ENCODE measurements at regions not wholly inside any gene's neighbourhood (a gene's known extent, or its start where the extent isn't known, plus 50 kb on each side); places are given as distances from the start of the nearest gene placed in this dataset.

GRCh38 chr7:13169356-13169755, 481.9 kb downstream of the ARL4A start:
- Histone ChIP-seq H3K4me1 (ENCODE audit: control insufficient read depth in 1 of 2, insufficient read depth in 2 of 2, low read length in 2 of 2) (no peaks in the 10 kb centered on the region), H3K4me2 (ENCODE audit: low read length) (no peak overlapping the region), H3K27ac (ENCODE audit: low read depth, low read length) (no peak overlapping the region), H3K9me3 (ENCODE audit: control insufficient read depth in 1 of 2, insufficient read depth in 1 of 2, low read depth in 1 of 2, low read length in 2 of 2) (no peaks in the 10 kb centered on the region), H4K20me1 (ENCODE audit: insufficient read depth) (no peaks in the 10 kb centered on the region), H2AFZ (ENCODE audit: low read depth, low read length, poor library complexity, severe bottlenecking) (no peak overlapping the region), H3K9me2 (ENCODE audit: insufficient read depth) (no peaks in the 10 kb centered on the region), H3K4me3 (replicated peaks in 1 of 2; ENCODE audit: low read depth in 1 of 2, low read length in 2 of 2) (no peak overlapping the region), H3K9ac (ENCODE audit: low read length) (no peak overlapping the region), H3K27me3 (ENCODE audit: insufficient read depth, low read length) (no peaks in the 10 kb centered on the region), H3K79me2 (ENCODE audit: insufficient read depth, low read length) (no peaks in the 10 kb centered on the region), H3K36me3 (ENCODE audit: control insufficient read depth in 1 of 2, insufficient read depth in 2 of 2, low read length in 2 of 2) (no peaks in the 10 kb centered on the region)
- ChIA-PET POLR2A (no interaction called here), RAD21 (ENCODE audit: low non-redundant PET in 1 of 2, low total read pairs in 2 of 2, uncharacterized antibody in 2 of 2, unreplicated experiment in 2 of 2) (no interaction called here), CTCF (no interaction called here)
- no peak for TF ChIP-seq EGR1 (IDR thresholded peaks at IDR 0.05; ENCODE audit: low read depth)
- ATAC-seq (no peak), DNase-seq (ENCODE audit: low read depth, low spot score) (no peak)
- intact Hi-C loops (cut with micrococcal nuclease) = no loop called here
- BruUV-seq (replicated peaks) = no TSS peak

DNA sequence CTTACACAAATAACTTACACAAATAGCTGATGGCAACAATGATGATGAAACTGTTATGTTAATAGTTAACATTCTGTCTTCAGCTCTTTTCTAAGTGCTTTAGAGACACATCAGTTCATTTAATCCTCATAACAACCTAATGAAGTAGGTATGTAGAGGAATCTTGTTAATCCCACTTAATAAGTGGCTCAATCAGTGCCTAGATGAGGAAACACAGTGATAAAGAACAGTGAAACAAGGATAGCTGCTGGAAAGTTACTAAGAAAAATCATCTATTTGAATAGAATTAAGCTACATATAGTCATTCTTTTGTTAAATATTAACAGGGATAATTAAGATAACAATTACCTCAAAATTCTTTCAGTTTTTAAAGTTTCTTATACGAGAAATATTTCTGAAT, 487.6 kb downstream of the ARL4A start:
- TF ChIP-seq SP1 (IDR thresholded peaks at IDR 0.05; ENCODE audit: low read depth) (no peak), ZNF274 (IDR thresholded peaks at IDR 0.05; ENCODE audit: low read depth, low read length) (no peak), EZH2 (IDR thresholded peaks at IDR 0.05) (no peak), CEBPB (IDR thresholded peaks at IDR 0.05; ENCODE audit: low read depth) (no peak), ZFX (IDR thresholded peaks at IDR 0.05) (no peak), POLR2AphosphoS5 (IDR thresholded peaks at IDR 0.05; ENCODE audit: low read depth, low read length) (no peak), JUND (IDR thresholded peaks at IDR 0.05) (no peak), YY1 (IDR thresholded peaks at IDR 0.05; ENCODE audit: extremely low read depth, insufficient replicate concordance, low read depth, low read length) (no peak), EZH2phosphoT487 (IDR thresholded peaks at IDR 0.05; ENCODE audit: borderline replicate concordance) (no peak), TCF7L2 (IDR thresholded peaks at IDR 0.05; ENCODE audit: borderline replicate concordance, extremely low read depth, insufficient read depth, insufficient read length) (no peak), CBX3 (IDR thresholded peaks at IDR 0.05; ENCODE audit: low read depth) (no peak), EGR1 (IDR thresholded peaks at IDR 0.05; ENCODE audit: low read depth) (no peak), ATF3 (IDR thresholded peaks at IDR 0.05) (no peak)
- TF ChIP-seq, protein P1, sequence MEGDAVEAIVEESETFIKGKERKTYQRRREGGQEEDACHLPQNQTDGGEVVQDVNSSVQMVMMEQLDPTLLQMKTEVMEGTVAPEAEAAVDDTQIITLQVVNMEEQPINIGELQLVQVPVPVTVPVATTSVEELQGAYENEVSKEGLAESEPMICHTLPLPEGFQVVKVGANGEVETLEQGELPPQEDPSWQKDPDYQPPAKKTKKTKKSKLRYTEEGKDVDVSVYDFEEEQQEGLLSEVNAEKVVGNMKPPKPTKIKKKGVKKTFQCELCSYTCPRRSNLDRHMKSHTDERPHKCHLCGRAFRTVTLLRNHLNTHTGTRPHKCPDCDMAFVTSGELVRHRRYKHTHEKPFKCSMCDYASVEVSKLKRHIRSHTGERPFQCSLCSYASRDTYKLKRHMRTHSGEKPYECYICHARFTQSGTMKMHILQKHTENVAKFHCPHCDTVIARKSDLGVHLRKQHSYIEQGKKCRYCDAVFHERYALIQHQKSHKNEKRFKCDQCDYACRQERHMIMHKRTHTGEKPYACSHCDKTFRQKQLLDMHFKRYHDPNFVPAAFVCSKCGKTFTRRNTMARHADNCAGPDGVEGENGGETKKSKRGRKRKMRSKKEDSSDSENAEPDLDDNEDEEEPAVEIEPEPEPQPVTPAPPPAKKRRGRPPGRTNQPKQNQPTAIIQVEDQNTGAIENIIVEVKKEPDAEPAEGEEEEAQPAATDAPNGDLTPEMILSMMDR (IDR thresholded peaks at IDR 0.05 in 2 of 3, conservative IDR thresholded peaks at IDR 0.05 in 1 of 3; ENCODE audit: borderline replicate concordance in 1 of 3, insufficient read depth in 1 of 3, low read depth in 2 of 3, low read length in 2 of 3) = no peak
- TF ChIP-seq, protein P2, sequence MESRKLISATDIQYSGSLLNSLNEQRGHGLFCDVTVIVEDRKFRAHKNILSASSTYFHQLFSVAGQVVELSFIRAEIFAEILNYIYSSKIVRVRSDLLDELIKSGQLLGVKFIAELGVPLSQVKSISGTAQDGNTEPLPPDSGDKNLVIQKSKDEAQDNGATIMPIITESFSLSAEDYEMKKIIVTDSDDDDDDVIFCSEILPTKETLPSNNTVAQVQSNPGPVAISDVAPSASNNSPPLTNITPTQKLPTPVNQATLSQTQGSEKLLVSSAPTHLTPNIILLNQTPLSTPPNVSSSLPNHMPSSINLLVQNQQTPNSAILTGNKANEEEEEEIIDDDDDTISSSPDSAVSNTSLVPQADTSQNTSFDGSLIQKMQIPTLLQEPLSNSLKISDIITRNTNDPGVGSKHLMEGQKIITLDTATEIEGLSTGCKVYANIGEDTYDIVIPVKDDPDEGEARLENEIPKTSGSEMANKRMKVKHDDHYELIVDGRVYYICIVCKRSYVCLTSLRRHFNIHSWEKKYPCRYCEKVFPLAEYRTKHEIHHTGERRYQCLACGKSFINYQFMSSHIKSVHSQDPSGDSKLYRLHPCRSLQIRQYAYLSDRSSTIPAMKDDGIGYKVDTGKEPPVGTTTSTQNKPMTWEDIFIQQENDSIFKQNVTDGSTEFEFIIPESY (IDR thresholded peaks at IDR 0.05; ENCODE audit: extremely low read depth, insufficient replicate concordance, low read length) = no peak
- no peak overlapping the region for H3K4me2 ChIP-seq (ENCODE audit: low read length)
- DNase-seq (ENCODE audit: low read depth, low spot score) (no peak), ATAC-seq (no peak)
- no peak overlapping the region for H3K27ac ChIP-seq (ENCODE audit: low read depth, low read length)
- intact Hi-C loops (cut with micrococcal nuclease) = loop anchor here (5.0 kb wide), 1 partner anchor 488 kb away; the partner anchor contains the start of gene ARL4A
- no peak overlapping the region for H3K4me3 ChIP-seq (replicated peaks in 1 of 2; ENCODE audit: low read depth in 1 of 2, low read length in 2 of 2)
- RAD21 ChIA-PET (ENCODE audit: low non-redundant PET in 1 of 2, low total read pairs in 2 of 2, uncharacterized antibody in 2 of 2, unreplicated experiment in 2 of 2) = no interaction called here
- no peaks in the 10 kb centered on the region for H3K4me1 ChIP-seq (ENCODE audit: control insufficient read depth in 1 of 2, insufficient read depth in 2 of 2, low read length in 2 of 2)
- no peaks in the 10 kb centered on the region for H3K9me2 ChIP-seq (ENCODE audit: insufficient read depth)
- no TSS peak for BruUV-seq (replicated peaks)
- H3K9ac ChIP-seq (ENCODE audit: low read length) = no peak overlapping the region
- POLR2A ChIA-PET = no interaction called here
- no peaks in the 10 kb centered on the region for H3K79me2 ChIP-seq (ENCODE audit: insufficient read depth, low read length)
- no peak overlapping the region for H2AFZ ChIP-seq (ENCODE audit: low read depth, low read length, poor library complexity, severe bottlenecking)
- H3K9me3 ChIP-seq (ENCODE audit: control insufficient read depth in 1 of 2, insufficient read depth in 1 of 2, low read depth in 1 of 2, low read length in 2 of 2) = no peaks in the 10 kb centered on the region
- H3K27me3 ChIP-seq (ENCODE audit: insufficient read depth, low read length) = no peaks in the 10 kb centered on the region
- no peaks in the 10 kb centered on the region for H4K20me1 ChIP-seq (ENCODE audit: insufficient read depth)
- CTCF ChIA-PET = no interaction called here
- no peaks in the 10 kb centered on the region for H3K36me3 ChIP-seq (ENCODE audit: control insufficient read depth in 1 of 2, insufficient read depth in 2 of 2, low read length in 2 of 2)

Data from HCT116 (cell line).